Endothelial cell of umbilical vein (primary cell): ENCODE measurements at regions not wholly inside any gene's neighbourhood (a gene's known extent, or its start where the extent isn't known, plus 50 kb on each side); places are given as distances from the start of the nearest gene placed in this dataset.

Source experiments
- BruUV-seq: library from RNA; stranded (reverse); fragments of 400-500 nt; replicated peaks from 2 replicates; lab custom pipeline; 2021; lab: Mats Ljungman, UMichigan
- CTCF ChIA-PET: fragments of 300-600, 350-600 bp; sonication (Branson Sonifier 250); formaldehyde crosslinking; loops from one replicate; lab custom pipeline; 2021; ENCODE audit warnings: antibody characterized with exemption, inconsistent platforms; lab: Charles Lee
- POLR2A ChIA-PET: fragments of 300-600, 350-600 bp; sonication (Branson Sonifier 250); formaldehyde crosslinking; loops from one replicate; lab custom pipeline; 2021; ENCODE audit warnings: antibody characterized with exemption, inconsistent platforms; lab: Charles Lee
- DNase-seq: peaks from one replicate; pipeline ENCODE4 v3.0.0-alpha.2; 2011; ENCODE audit warnings: low read depth, low spot score
- FAIRE-seq: peaks from 2 replicates; lab custom pipeline; 2011; peaks lifted over from hg19 to GRCh38; lab: Jason Lieb, UNC
- H2AFZ ChIP-seq: 2 replicates; pipeline ENCODE4 v1.6.0; 2012; ENCODE audit warnings: low read depth, low read length, control low read depth, inconsistent platforms
- H3K27ac ChIP-seq: 2 replicates; pipeline ENCODE4 v1.5.1; 2011; ENCODE audit warnings: low read depth, mild to moderate bottlenecking, control low read depth, low read length, moderate library complexity; ENCODE audit not compliant: insufficient read depth
- H3K27me3 ChIP-seq, 2 experiments: 2 replicates each; pipeline versions ENCODE4 v1.6.0 to v1.6.1; 2011; ENCODE audit warnings: low read length in 2 of 2, mixed read lengths in 1 of 2; ENCODE audit not compliant: control insufficient read depth in 2 of 2, insufficient read depth in 2 of 2
- H3K36me3 ChIP-seq, 2 experiments: 2 replicates in 1 of 2; 3 replicates in 1 of 2; pipeline ENCODE4 v1.5.1; 2011; ENCODE audit warnings: low read length in 2 of 2, mild to moderate bottlenecking in 1 of 2, moderate library complexity in 1 of 2; ENCODE audit not compliant: control insufficient read depth in 2 of 2, insufficient read depth in 2 of 2; ENCODE audit errors: extremely low read depth in 1 of 2
- H3K4me1 ChIP-seq: 3 replicates; pipeline ENCODE4 v1.5.1; 2011; ENCODE audit warnings: mild to moderate bottlenecking, low read length; ENCODE audit not compliant: control insufficient read depth, insufficient read depth; ENCODE audit errors: extremely low read depth
- H3K4me2 ChIP-seq: 2 replicates; pipeline ENCODE4 v1.6.1; 2011; ENCODE audit warnings: low read length, control low read depth, mixed read lengths; ENCODE audit not compliant: insufficient read depth
- H3K4me3 ChIP-seq, 3 experiments: fragments of 200-600 bp in 1 of 3; sonication (generic), shearing (Covaris generic) in 1 of 3; replicated peaks in 1 of 3; 2 replicates each; pipeline ENCODE4 v1.5.1; 2011 to 2016; ENCODE audit warnings: control low read depth in 3 of 3, low read length in 3 of 3, mild to moderate bottlenecking in 2 of 3, inconsistent platforms in 1 of 3, low read depth in 1 of 3, moderate library complexity in 1 of 3; ENCODE audit not compliant: insufficient read depth in 1 of 3
- H3K79me2 ChIP-seq: 2 replicates; pipeline ENCODE4 v1.6.0; 2012; ENCODE audit warnings: low read length, inconsistent platforms; ENCODE audit not compliant: control insufficient read depth, insufficient read depth
- H3K9ac ChIP-seq: replicated peaks from 2 replicates; pipeline ENCODE3; 2011; ENCODE audit warnings: low read length, control low read depth; ENCODE audit not compliant: insufficient read depth; ENCODE audit errors: extremely low read depth
- H3K9me1 ChIP-seq: replicated peaks from 3 replicates; pipeline ENCODE4 v1.6.0; 2011; ENCODE audit warnings: mild to moderate bottlenecking, low read length; ENCODE audit not compliant: control insufficient read depth, insufficient read depth; ENCODE audit errors: extremely low read depth
- H3K9me3 ChIP-seq: replicated peaks from 2 replicates; pipeline ENCODE4 v1.5.1; 2012; ENCODE audit warnings: low read length, inconsistent platforms; ENCODE audit not compliant: control insufficient read depth, insufficient read depth
- H4K20me1 ChIP-seq: replicated peaks from 2 replicates; pipeline ENCODE3; 2011; ENCODE audit warnings: mild to moderate bottlenecking, low read length; ENCODE audit not compliant: control insufficient read depth, insufficient read depth; ENCODE audit errors: extremely low read depth
- EZH2 ChIP-seq: IDR thresholded peaks from 2 replicates; pipeline ENCODE4 v1.6.1; 2012; ENCODE audit warnings: borderline replicate concordance, low read depth, mild to moderate bottlenecking, moderate library complexity, low read length, inconsistent platforms; ENCODE audit not compliant: severe bottlenecking
- GATA2 ChIP-seq: IDR thresholded peaks from 2 replicates; pipeline ENCODE4 v1.7.0; 2011; ENCODE audit warnings: low read depth, mild to moderate bottlenecking, moderate library complexity, mixed read lengths, low read length; ENCODE audit not compliant: insufficient read length, insufficient read depth
- JUN ChIP-seq: IDR thresholded peaks from 2 replicates; pipeline ENCODE4 v1.6.1; 2011; ENCODE audit warnings: borderline replicate concordance, low read depth; ENCODE audit not compliant: insufficient read length, insufficient read depth
- MYC ChIP-seq: IDR thresholded peaks from one replicate; pipeline ENCODE4 v1.6.1; 2011; ENCODE audit warnings: mild to moderate bottlenecking, low read depth, low read length
- POLR2A ChIP-seq: IDR thresholded peaks from 2 replicates; pipeline ENCODE4 v1.6.1; 2012; ENCODE audit warnings: low read depth, mild to moderate bottlenecking, control low read depth, low read length
- POLR2AphosphoS5 ChIP-seq: IDR thresholded peaks from 2 replicates; pipeline ENCODE4 v1.6.1; 2012; ENCODE audit warnings: low read depth, mild to moderate bottlenecking, control low read depth, low read length, moderate library complexity; ENCODE audit not compliant: insufficient read depth
- dilution Hi-C: fragments of 300-500 bp; cut with MboI; formaldehyde crosslinking; loops from one replicate; pipeline ENCODE4 v1.15.0; 2019; ENCODE audit warnings: low sequenced_read_pairs; ENCODE audit not compliant: extremely low pct_ligation_motif_present
- intact Hi-C: fragments of 100-400 bp; cut with micrococcal nuclease; formaldehyde crosslinking; loops from one replicate; pipeline ENCODE4 v1.10.0; 2022
- TF ChIP-seq, protein P1 (sequence below): IDR thresholded peaks from 2 replicates; pipeline ENCODE4 v1.6.1; 2011; ENCODE audit not compliant: insufficient read depth, insufficient read length
- TF ChIP-seq, protein P2 (sequence below), 2 donors: IDR thresholded peaks; 1 replicate in 1 of 2; 2 replicates in 1 of 2; pipeline ENCODE4 v1.5.1; 2011; ENCODE audit warnings: low read length in 2 of 2, mild to moderate bottlenecking in 2 of 2, moderate library complexity in 2 of 2, control low read depth in 1 of 2, inconsistent platforms in 1 of 2, low read depth in 1 of 2; ENCODE audit not compliant: insufficient read depth in 1 of 2; ENCODE audit errors: extremely low read depth in 1 of 2

DNA sequence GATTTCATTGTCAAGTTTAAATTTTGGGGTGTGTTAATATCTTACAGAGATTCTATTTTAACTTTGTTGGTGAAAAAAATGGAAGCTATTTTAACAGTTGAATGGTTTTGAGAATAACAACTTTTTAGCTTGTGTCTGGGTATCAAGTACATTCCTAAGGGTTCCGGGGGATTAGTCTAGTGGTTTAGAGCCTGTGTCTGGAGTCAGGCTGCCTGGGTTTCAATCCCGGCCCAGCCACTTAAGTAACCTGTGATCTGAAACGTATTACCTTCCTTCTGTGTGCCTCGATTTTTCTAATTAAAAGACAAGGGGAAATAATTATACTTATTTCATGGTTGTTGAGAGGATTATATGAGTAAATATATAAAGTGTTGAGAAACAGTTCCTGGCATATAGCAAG lies 288.6 kb upstream of the NR3C2 start:
- dilution Hi-C loops (no loop called here), intact Hi-C loops (no loop called here)
- H4K20me1 ChIP-seq: no peaks in the 10 kb centered on the region
- no peak for TF ChIP-seq JUN
- peaks cover 0 to 1% of the 10 kb centered on the region in 2 experiments for H3K27me3 ChIP-seq
- BruUV-seq: no TSS peak
- no peak overlapping the region for H3K27ac ChIP-seq
- no peak overlapping the region for H3K9ac ChIP-seq
- FAIRE-seq (no peak), DNase-seq (no peak)
- no peaks in the 10 kb centered on the region for H3K4me1 ChIP-seq
- no peak overlapping the region for H3K4me2 ChIP-seq
- H3K4me3 ChIP-seq: no peak overlapping the region
- H2AFZ ChIP-seq: no peak overlapping the region
- CTCF ChIA-PET: interaction anchor here (0.7 to 2.0 kb wide), 4 partner anchors 11 to 109 kb away, joined by 3 to 7 read pairs (median 3); no protein-coding TSS in a partner anchor
- H3K9me3 ChIP-seq: no peaks in the 10 kb centered on the region
- no peaks in the 10 kb centered on the region for H3K9me1 ChIP-seq
- no peaks in the 10 kb centered on the region for H3K36me3 ChIP-seq
- POLR2A ChIA-PET: no interaction called here
- no peaks in the 10 kb centered on the region for H3K79me2 ChIP-seq

DNA sequence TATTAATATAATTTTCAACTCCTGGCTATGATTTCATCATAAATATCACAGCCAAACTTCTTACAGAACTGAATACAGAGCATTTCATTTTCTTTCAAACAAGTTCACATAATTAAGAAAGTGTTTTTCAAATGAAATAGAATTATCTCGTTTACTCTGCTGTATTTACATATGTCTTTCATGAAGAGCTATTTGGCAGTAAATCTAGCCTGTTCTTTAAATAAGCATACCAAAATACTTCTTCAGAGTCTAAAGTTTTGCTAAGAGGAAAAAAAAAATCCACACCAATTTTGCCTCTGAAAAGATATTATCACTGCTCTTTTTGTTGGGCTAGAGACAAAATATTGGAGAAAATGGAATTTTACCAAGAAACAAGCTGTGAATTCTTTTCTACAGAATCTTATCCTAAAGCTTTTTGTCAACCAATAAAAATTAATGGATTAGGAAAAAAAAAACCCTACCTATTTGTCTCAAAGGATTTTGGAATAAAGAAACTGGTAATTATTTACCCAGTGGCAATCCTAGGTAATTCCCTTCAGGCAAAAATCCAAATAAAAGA lies 287.9 kb upstream of the NR3C2 start:
- H4K20me1 ChIP-seq: no peaks in the 10 kb centered on the region
- H2AFZ ChIP-seq: no peak overlapping the region
- no peaks in the 10 kb centered on the region for H3K9me1 ChIP-seq
- dilution Hi-C loops: no loop called here
- no peak overlapping the region for H3K4me3 ChIP-seq
- H3K9me3 ChIP-seq: no peaks in the 10 kb centered on the region
- TF ChIP-seq GATA2 (no peak), JUN (no peak), POLR2AphosphoS5 (no peak), MYC (no peak), POLR2A (no peak), EZH2 (no peak)
- TF ChIP-seq, protein P1, sequence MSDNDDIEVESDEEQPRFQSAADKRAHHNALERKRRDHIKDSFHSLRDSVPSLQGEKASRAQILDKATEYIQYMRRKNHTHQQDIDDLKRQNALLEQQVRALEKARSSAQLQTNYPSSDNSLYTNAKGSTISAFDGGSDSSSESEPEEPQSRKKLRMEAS: no peak
- TF ChIP-seq, protein P2, sequence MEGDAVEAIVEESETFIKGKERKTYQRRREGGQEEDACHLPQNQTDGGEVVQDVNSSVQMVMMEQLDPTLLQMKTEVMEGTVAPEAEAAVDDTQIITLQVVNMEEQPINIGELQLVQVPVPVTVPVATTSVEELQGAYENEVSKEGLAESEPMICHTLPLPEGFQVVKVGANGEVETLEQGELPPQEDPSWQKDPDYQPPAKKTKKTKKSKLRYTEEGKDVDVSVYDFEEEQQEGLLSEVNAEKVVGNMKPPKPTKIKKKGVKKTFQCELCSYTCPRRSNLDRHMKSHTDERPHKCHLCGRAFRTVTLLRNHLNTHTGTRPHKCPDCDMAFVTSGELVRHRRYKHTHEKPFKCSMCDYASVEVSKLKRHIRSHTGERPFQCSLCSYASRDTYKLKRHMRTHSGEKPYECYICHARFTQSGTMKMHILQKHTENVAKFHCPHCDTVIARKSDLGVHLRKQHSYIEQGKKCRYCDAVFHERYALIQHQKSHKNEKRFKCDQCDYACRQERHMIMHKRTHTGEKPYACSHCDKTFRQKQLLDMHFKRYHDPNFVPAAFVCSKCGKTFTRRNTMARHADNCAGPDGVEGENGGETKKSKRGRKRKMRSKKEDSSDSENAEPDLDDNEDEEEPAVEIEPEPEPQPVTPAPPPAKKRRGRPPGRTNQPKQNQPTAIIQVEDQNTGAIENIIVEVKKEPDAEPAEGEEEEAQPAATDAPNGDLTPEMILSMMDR (IDR thresholded peaks at IDR 0.05; ENCODE audit: extremely low read depth in 1 of 2, insufficient read depth in 1 of 2, low read depth in 1 of 2, low read length in 2 of 2): no peak
- no peak overlapping the region for H3K4me2 ChIP-seq
- no peak overlapping the region for H3K27ac ChIP-seq
- H3K27me3 ChIP-seq: no peaks in the 10 kb centered on the region
- ChIA-PET CTCF (interaction anchor here (0.6 to 2.0 kb wide), 5 partner anchors 10 to 121 kb away, joined by 3 to 7 read pairs (median 3); no protein-coding TSS in a partner anchor), POLR2A (no interaction called here)
- no peaks in the 10 kb centered on the region for H3K4me1 ChIP-seq
- no peak for DNase-seq
- no peaks in the 10 kb centered on the region for H3K79me2 ChIP-seq
- no TSS peak for BruUV-seq
- peak; percentile 33 for FAIRE-seq
- H3K9ac ChIP-seq: no peak overlapping the region
- H3K36me3 ChIP-seq: no peaks in the 10 kb centered on the region
- intact Hi-C loops: no loop called here
